CD4-positive, alpha-beta T cell treated with Interleukin-12 subunit alpha and Interleukin-12 subunit beta, for 1 hour (primary cell): ENCODE measurements at regions not wholly inside any gene's neighbourhood (a gene's known extent, or its start where the extent isn't known, plus 50 kb on each side); places are given as distances from the start of the nearest gene placed in this dataset.

Experiments used
- DNase-seq: peaks from one replicate; pipeline ENCODE4 v3.0.0-alpha.2; 2020

DNA sequence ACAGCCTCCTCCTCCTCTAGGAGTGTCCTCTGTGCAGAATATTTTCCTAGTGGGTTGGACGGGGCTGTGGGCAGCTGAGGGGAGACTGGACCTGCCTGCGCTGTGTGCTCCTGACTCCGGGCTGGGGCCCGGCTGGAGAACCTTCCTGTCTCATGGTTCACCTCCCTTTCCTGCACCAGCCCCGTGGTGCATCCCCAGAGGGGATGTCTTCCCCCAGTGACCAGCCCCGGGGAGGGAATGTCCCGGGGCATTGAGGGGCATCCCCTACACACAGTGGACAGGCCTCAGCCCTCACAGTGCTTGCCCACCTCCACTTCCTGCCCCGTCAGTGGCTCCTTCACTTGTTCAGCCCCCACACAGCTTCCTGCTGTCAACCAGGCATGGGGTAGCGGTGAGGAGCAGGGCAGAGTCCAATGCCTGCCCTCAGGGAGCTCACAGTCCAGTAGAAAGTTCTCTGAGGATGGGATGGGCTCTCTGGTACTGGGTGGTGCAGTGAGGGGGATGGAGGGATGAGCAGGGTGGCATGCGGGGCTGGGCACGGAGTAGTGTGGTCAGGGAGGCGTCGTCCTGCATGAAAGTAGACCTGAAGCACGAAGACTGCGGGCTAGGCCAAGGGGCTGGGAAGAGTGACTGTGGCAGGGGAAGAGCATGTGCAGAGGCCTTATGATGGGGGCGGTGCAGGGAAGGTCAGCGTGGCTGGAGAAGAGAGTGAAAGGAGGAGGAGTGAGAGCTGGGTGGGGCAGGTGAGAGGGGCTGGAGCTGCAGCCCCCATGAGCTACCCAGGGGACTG lies 52.1 kb upstream of the PITX1 start:
- no peak for DNase-seq

DNA sequence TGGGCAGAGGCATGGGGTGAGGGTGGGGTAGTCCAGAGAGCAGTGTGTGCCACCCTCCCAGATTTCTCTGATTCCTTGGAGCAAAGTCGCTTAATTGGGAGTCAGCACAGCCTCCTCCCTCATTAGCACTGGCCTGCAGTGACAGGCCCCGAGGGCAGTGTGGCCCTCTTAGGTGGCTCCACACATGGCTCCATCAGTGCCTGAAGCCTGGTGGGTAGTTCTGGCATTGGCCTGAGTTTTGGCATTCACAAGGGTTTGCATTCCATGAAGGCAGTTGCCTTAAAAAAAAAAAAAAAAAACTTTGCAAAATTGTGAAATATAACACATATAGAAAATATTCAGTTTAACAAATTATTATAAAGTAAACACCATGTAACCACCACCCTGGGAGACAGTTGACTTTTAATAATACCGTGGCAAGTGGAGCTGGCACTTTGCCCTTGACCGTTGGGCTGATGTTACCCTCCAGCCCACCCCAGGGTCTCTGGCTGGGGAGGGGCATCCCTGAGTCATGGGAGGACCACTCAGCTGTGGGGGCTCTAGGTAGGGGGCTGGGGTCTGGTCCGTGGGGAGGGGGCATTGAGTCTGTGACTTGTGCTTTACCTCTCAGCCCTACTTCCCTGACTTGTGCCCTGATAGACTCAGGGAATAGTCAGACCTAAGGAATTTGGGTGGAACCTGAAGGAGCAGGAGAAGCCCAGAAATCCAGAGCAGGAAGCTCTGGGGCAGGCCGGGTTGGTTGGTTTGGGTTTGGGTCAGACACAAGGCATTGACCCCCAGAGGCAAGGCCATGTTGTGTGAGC lies 51.3 kb upstream of the PITX1 start:
- no peak for DNase-seq
